Embryonic facial prominence (tissue), 1 donor: ENCODE measurements at regions not wholly inside any gene's neighbourhood (a gene's known extent, or its start where the extent isn't known, plus 50 kb on each side); places are given as distances from the start of the nearest gene placed in this dataset.

Experiments used
- DNase-seq: peaks from one replicate; pipeline ENCODE4 v3.0.0-alpha.2; 2016; ENCODE audit errors: extremely low spot score

GRCh38 chr15:67892559-67893377, 52.9 kb upstream of the RNU6-1 start:
- no peak for DNase-seq

GRCh38 chr15:67895237-67895636, 55.4 kb upstream of the RNU6-1 start:
- DNase-seq, result no peak

- DNase-seq, result no peak
Observed at GRCh38 chr15:67897646-67898339, 57.9 kb upstream of the RNU6-1 start.

GRCh38 chr15:67899596-67900283, 59.9 kb upstream of the RNU6-1 start:
- no peak for DNase-seq

- DNase-seq, result no peak
Observed at GRCh38 chr15:67900621-67901147, 60.8 kb upstream of the RNU6-1 start.

- DNase-seq, result no peak
Observed at GRCh38 chr15:67901922-67902321, 62.1 kb upstream of the RNU6-1 start.

- no peak for DNase-seq
Observed at GRCh38 chr15:67902579-67903009, 62.7 kb upstream of the RNU6-1 start.

- DNase-seq, result no peak
Observed at GRCh38 chr15:67903708-67904107, 63.9 kb upstream of the RNU6-1 start.

- DNase-seq, result no peak
Observed at GRCh38 chr15:67905628-67906027, 65.8 kb upstream of the RNU6-1 start.

GRCh38 chr15:67906382-67906781, 66.5 kb upstream of the RNU6-1 start:
- no peak for DNase-seq

GRCh38 chr15:67907184-67907723, 67.4 kb upstream of the RNU6-1 start:
- DNase-seq, result no peak

GRCh38 chr15:67908756-67909155, 68.9 kb upstream of the RNU6-1 start:
- no peak for DNase-seq

GRCh38 chr15:67911727-67912126, 71.9 kb upstream of the RNU6-1 start:
- no peak for DNase-seq

- DNase-seq, result no peak
Observed at GRCh38 chr15:67914028-67914427, 74.2 kb upstream of the RNU6-1 start.

- peak; percentile 55 for DNase-seq
Observed at GRCh38 chr15:67914537-67915460, 75.0 kb upstream of the RNU6-1 start.

- peak; percentile 34 for DNase-seq
Observed at GRCh38 chr15:67915461-67916374, 75.9 kb upstream of the RNU6-1 start.

GRCh38 chr15:67916565-67916964, 76.7 kb upstream of the RNU6-1 start:
- no peak for DNase-seq

- no peak for DNase-seq
Observed at GRCh38 chr15:67917037-67917436, 77.2 kb upstream of the RNU6-1 start.

GRCh38 chr15:67917636-67918035, 77.8 kb upstream of the RNU6-1 start:
- DNase-seq, result no peak
